Pancreas (tissue), 10 donors: ENCODE measurements at regions not wholly inside any gene's neighbourhood (a gene's known extent, or its start where the extent isn't known, plus 50 kb on each side); places are given as distances from the start of the nearest gene placed in this dataset.
"Not testable (repeated sequence)": the region's sequence is repeated elsewhere in the genome, so short reads cannot be mapped to it uniquely, and the experiment has no call there.

Experiments
- ATAC-seq, 4 donors: fragments of 200-7000 bp; cut with Tn5 transposase; one replicate each; pipeline versions ENCODE4 v1.8.0 to v1.9.1; 2020; ENCODE audit warnings: mild to moderate bottlenecking in 4 of 4, moderate library complexity in 4 of 4
- DNase-seq, 6 donors: peaks; one replicate each; pipeline ENCODE4 v3.0.0-alpha.2; 2020
- FAIRE-seq: peaks from 2 replicates; lab custom pipeline; 2012; peaks lifted over from hg19 to GRCh38; lab: Jason Lieb, UNC
- H3K27ac ChIP-seq, 4 donors: fragments of 200-600 bp; sonication (generic); 1 replicate in 3 of 4; 2 replicates in 1 of 4; pipeline versions ENCODE4 v1.5.0 to v1.8.0; 2020
- H3K27me3 ChIP-seq, 4 donors: fragments of 200-600 bp; one replicate each; pipeline ENCODE4 v1.8.0; 2021
- H3K36me3 ChIP-seq, 3 donors: fragments of 200-600 bp; sonication (generic) in 1 of 3; one replicate each; pipeline versions ENCODE4 v1.5.0 to v1.8.0; 2020 to 2021
- H3K4me1 ChIP-seq, 3 donors: fragments of 200-600 bp; one replicate each; pipeline ENCODE4 v1.8.0; 2021
- H3K4me3 ChIP-seq, 4 donors: fragments of 200-600 bp; sonication (generic) in 2 of 4; one replicate each; pipeline versions ENCODE4 v1.5.0 to v1.8.0; 2020 to 2021
- H3K9me3 ChIP-seq, 4 donors: fragments of 200-600 bp; one replicate each; pipeline ENCODE4 v1.8.0; 2021
- WGBS, 2 donors: extraction: QIAGEN DNeasy Blood & Tissue Kit; methylation state at CpG; one replicate each; pipeline ENCODE4 v1.1.7; 2013; 5-methylcytosine and 5-hydroxymethylcytosine counted together
- intact Hi-C, 3 donors: fragments of 100-400 bp; cut with DNase I; formaldehyde crosslinking; loops; one replicate each; pipeline versions ENCODE4 v1.11.1 to v1.14.2; 2022
- TF ChIP-seq, protein P1 (sequence below), 4 donors: fragments of 200-600 bp; sonication (generic) in 3 of 4; IDR thresholded peaks; one replicate each; pipeline versions ENCODE4 v1.5.0 to v1.8.0; 2021; ENCODE audit warnings: antibody characterized with exemption in 4 of 4
- donor health status: healthy with polysubstance abuse.
- donor health status: DM: no; HTN: no; CAD: no; lungs with moderate emphysema.
- donor health status: DM: no; HTN: no; CAD: no.
- donor health status: control.
- donor health status: control.
- donor health status: Bipolar disorder and iron deficiency.
- donor health status: DM: yes; HTN: yes; CAD: no.
- donor health status: DM: no; HTN: no; CAD: no.
- donor health status: DM: no; HTN: no; CAD: no.
- donor health status: DM: yes; HTN: yes; CAD: no.

DNA sequence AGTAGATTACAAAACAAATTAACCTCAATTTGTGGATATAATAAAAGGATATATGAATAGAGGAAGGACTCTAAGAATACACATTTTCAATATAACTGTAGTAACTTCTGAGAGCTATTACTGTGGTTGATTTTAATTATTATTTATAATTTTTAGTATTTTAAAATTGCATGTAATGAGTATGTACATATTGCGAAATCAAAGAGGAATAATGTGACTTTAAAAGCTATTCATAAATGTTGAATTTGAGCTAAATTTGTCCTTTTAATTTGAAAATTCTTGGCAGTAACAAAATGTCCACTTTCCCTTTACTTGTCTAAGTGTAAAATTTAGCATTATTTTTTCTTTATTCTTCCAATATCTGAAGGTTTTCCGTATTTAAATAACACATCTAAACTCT lies 750.6 kb upstream of the PCDH15 start:
- H3K27me3 ChIP-seq: no peaks in the 10 kb centered on the region
- ATAC-seq: no peak
- WGBS, 2 donors: 49 to 61% methylated on average over 2 of the region's 2 CpGs
- TF ChIP-seq, protein P1, sequence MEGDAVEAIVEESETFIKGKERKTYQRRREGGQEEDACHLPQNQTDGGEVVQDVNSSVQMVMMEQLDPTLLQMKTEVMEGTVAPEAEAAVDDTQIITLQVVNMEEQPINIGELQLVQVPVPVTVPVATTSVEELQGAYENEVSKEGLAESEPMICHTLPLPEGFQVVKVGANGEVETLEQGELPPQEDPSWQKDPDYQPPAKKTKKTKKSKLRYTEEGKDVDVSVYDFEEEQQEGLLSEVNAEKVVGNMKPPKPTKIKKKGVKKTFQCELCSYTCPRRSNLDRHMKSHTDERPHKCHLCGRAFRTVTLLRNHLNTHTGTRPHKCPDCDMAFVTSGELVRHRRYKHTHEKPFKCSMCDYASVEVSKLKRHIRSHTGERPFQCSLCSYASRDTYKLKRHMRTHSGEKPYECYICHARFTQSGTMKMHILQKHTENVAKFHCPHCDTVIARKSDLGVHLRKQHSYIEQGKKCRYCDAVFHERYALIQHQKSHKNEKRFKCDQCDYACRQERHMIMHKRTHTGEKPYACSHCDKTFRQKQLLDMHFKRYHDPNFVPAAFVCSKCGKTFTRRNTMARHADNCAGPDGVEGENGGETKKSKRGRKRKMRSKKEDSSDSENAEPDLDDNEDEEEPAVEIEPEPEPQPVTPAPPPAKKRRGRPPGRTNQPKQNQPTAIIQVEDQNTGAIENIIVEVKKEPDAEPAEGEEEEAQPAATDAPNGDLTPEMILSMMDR (IDR thresholded peaks at IDR 0.05): no peak
- H3K36me3 ChIP-seq: no peaks in the 10 kb centered on the region
- no peak overlapping the region for H3K4me3 ChIP-seq
- no peak for FAIRE-seq
- intact Hi-C loops: no loop called here
- no peak overlapping the region for H3K27ac ChIP-seq
- H3K9me3 ChIP-seq: no peaks in the 10 kb centered on the region
- DNase-seq: no peak
- no peaks in the 10 kb centered on the region for H3K4me1 ChIP-seq

- ATAC-seq (no peak), DNase-seq (no peak), FAIRE-seq (no peak)
- no peaks in the 10 kb centered on the region for H3K36me3 ChIP-seq
- TF ChIP-seq, protein P1 (IDR thresholded peaks at IDR 0.05): no peak
- H3K9me3 ChIP-seq: no peaks in the 10 kb centered on the region
- no peak overlapping the region for H3K4me3 ChIP-seq
- H3K4me1 ChIP-seq: no peaks in the 10 kb centered on the region
- H3K27ac ChIP-seq: no peak overlapping the region
- intact Hi-C loops: no loop called here
- no peaks in the 10 kb centered on the region for H3K27me3 ChIP-seq
- 39 to 45% methylated on average over 2 of the region's 2 CpGs for WGBS, 2 donors
These were observed 749.2 kb upstream of the PCDH15 start for GRCh38 chr10:55550236-55550635.

DNA sequence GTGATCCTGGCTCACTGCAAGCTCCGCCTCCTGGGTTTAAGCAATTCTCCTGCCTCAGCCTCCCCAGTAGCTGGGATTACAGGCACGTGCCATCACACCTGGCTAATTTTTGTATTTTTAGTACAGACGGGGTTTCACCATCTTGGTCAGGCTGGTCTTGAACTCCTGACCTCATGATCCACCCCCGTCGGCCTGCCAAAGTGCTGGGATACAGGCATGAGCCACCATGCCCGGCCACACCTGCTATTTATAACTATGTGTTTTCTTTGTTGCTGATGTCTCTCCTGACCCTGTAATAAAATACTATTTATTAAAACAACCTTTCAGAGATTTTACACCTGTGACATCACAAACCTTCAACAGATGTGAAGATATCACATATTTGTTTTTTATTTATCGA lies 736.5 kb upstream of the PCDH15 start:
- H3K36me3 ChIP-seq, ATAC-seq, FAIRE-seq, H3K9me3 ChIP-seq, H3K27ac ChIP-seq, H3K27me3 ChIP-seq, H3K4me1 ChIP-seq, H3K4me3 ChIP-seq, intact Hi-C loops: not testable (repeated sequence)
- peak in 1 of 6 donors; percentile 21 for DNase-seq
- WGBS, 2 donors: 71 to 78% methylated on average over 7 of the region's 7 CpGs

- H3K27ac ChIP-seq: no peak overlapping the region
- ATAC-seq (no peak), DNase-seq (no peak), FAIRE-seq (no peak)
- H3K36me3 ChIP-seq: no peaks in the 10 kb centered on the region
- no peaks in the 10 kb centered on the region for H3K9me3 ChIP-seq
- H3K27me3 ChIP-seq: no peaks in the 10 kb centered on the region
- H3K4me3 ChIP-seq: no peak overlapping the region
- intact Hi-C loops: no loop called here
- H3K4me1 ChIP-seq: no peaks in the 10 kb centered on the region
- WGBS, 2 donors: 52 to 70% methylated on average over 7 of the region's 7 CpGs
- TF ChIP-seq, protein P1 (IDR thresholded peaks at IDR 0.05): no peak
These were observed 718.2 kb upstream of the PCDH15 start for GRCh38 chr10:55519264-55519663.

GRCh38 chr10:55518416-55518815 lies 717.4 kb upstream of the PCDH15 start:
- H3K4me3 ChIP-seq, H3K27ac ChIP-seq, ATAC-seq, H3K27me3 ChIP-seq, intact Hi-C loops, H3K4me1 ChIP-seq, DNase-seq, H3K9me3 ChIP-seq, FAIRE-seq, H3K36me3 ChIP-seq: not testable (repeated sequence)
- WGBS, 2 donors: 4 to 7% methylated on average over 1 of the region's 1 CpG

- TF ChIP-seq, protein P1 (IDR thresholded peaks at IDR 0.05): no peak
- no peak overlapping the region for H3K27ac ChIP-seq
- FAIRE-seq (no peak), ATAC-seq (no peak), DNase-seq (no peak)
- no peak overlapping the region for H3K4me3 ChIP-seq
- H3K9me3 ChIP-seq: no peaks in the 10 kb centered on the region
- no peaks in the 10 kb centered on the region for H3K36me3 ChIP-seq
- WGBS, 2 donors: 50 to 66% methylated on average over 4 of the region's 4 CpGs
- intact Hi-C loops: no loop called here
- no peaks in the 10 kb centered on the region for H3K27me3 ChIP-seq
- H3K4me1 ChIP-seq: no peaks in the 10 kb centered on the region
These were observed 708.1 kb upstream of the PCDH15 start for GRCh38 chr10:55509168-55509567.
